ENCODE measurements at regions not wholly inside any gene's neighbourhood (a gene's known extent, or its start where the extent isn't known, plus 50 kb on each side); places are given as distances from the start of the nearest gene placed in this dataset.

- Histone ChIP-seq H3K27me3 (no peaks in the 10 kb centered on the region), H3K9me3 (no peaks in the 10 kb centered on the region), H3K27ac (no peak overlapping the region), H3K4me1 (no peaks in the 10 kb centered on the region), H3K4me3 (no peak overlapping the region), H3K36me3 (no peaks in the 10 kb centered on the region)
- no peak for ATAC-seq
- whole genome bisulfite sequencing, 2 donors (ENCODE audit: low coverage in 1 of 2) = 45 to 56% methylated on average over 1 of the region's 1 CpG
- no peak for TF ChIP-seq CTCF (IDR thresholded peaks at IDR 0.05)
- TF ChIP-seq POLR2A (IDR thresholded peaks at IDR 0.05) = no peak
- TF ChIP-seq POLR2AphosphoS5 (IDR thresholded peaks at IDR 0.05) = no peak
- no peak for TF ChIP-seq EP300 (IDR thresholded peaks at IDR 0.05)
Observed at GRCh38 chr5:52684051-52684450, 103.7 kb upstream of the ITGA1 start.

GRCh38 chr5:52685566-52685965 is 102.2 kb upstream of the ITGA1 start:
- Histone ChIP-seq H3K27me3 (no peaks in the 10 kb centered on the region), H3K4me1 (peaks cover 0 to 8% (median 0%) of the 10 kb centered on the region in 3 donors), H3K27ac (no peak overlapping the region), H3K9me3 (no peaks in the 10 kb centered on the region), H3K4me3 (no peak overlapping the region), H3K36me3 (no peaks in the 10 kb centered on the region)
- WGBS, 2 donors (ENCODE audit: low coverage in 1 of 2) = 80 to 83% methylated on average over 1 of the region's 1 CpG
- TF ChIP-seq EP300 (IDR thresholded peaks at IDR 0.05) (no peak), POLR2AphosphoS5 (IDR thresholded peaks at IDR 0.05) (no peak), CTCF (IDR thresholded peaks at IDR 0.05) (no peak), POLR2A (IDR thresholded peaks at IDR 0.05) (no peak)
- ATAC-seq = no peak

- peaks cover 0 to 12% (median 0%) of the 10 kb centered on the region in 3 donors for H3K4me1 ChIP-seq
Observed at GRCh38 chr5:52685971-52686370, 101.7 kb upstream of the ITGA1 start.

GRCh38 chr5:52690236-52690768 is 97.4 kb upstream of the ITGA1 start:
- 25 to 50% methylated on average over 1 to 2 of the region's 2 CpGs for WGBS, 2 donors (ENCODE audit: low coverage in 1 of 2)

More at GRCh38 chr5:52685971-52686370, 101.7 kb upstream of the ITGA1 start:
- H3K4me3 ChIP-seq = no peak overlapping the region
- no peaks in the 10 kb centered on the region for H3K27me3 ChIP-seq
- H3K9me3 ChIP-seq = no peaks in the 10 kb centered on the region
- ATAC-seq = no peak
- WGBS, 2 donors (ENCODE audit: low coverage in 1 of 2) = 70 to 93% methylated on average over 4 of the region's 4 CpGs
- H3K36me3 ChIP-seq = no peaks in the 10 kb centered on the region
- H3K27ac ChIP-seq = no peak overlapping the region
- no peak for TF ChIP-seq POLR2AphosphoS5 (IDR thresholded peaks at IDR 0.05)
- no peak for TF ChIP-seq EP300 (IDR thresholded peaks at IDR 0.05)

GRCh38 chr5:52692039-52692438 is 95.7 kb upstream of the ITGA1 start:
- H3K9me3 ChIP-seq = no peaks in the 10 kb centered on the region
- no peak for TF ChIP-seq POLR2A (IDR thresholded peaks at IDR 0.05)
- no peak for TF ChIP-seq POLR2AphosphoS5 (IDR thresholded peaks at IDR 0.05)
- TF ChIP-seq CTCF (IDR thresholded peaks at IDR 0.05) = no peak
- TF ChIP-seq EP300 (IDR thresholded peaks at IDR 0.05) = no peak
- no peak overlapping the region for H3K4me3 ChIP-seq
- H3K4me1 ChIP-seq = peaks cover 4 to 44% (median 9%) of the 10 kb centered on the region in 3 donors
- H3K36me3 ChIP-seq = no peaks in the 10 kb centered on the region
- ATAC-seq = no peak
- H3K27ac ChIP-seq = no peak overlapping the region
- no peaks in the 10 kb centered on the region for H3K27me3 ChIP-seq

More at GRCh38 chr5:52690236-52690768, 97.4 kb upstream of the ITGA1 start:
- Histone ChIP-seq H3K27ac (no peak overlapping the region), H3K36me3 (no peaks in the 10 kb centered on the region), H3K9me3 (no peaks in the 10 kb centered on the region), H3K4me1 (peaks cover 4 to 37% (median 4%) of the 10 kb centered on the region in 3 donors), H3K27me3 (no peaks in the 10 kb centered on the region), H3K4me3 (no peak overlapping the region)
- TF ChIP-seq POLR2AphosphoS5 (IDR thresholded peaks at IDR 0.05) (no peak), POLR2A (IDR thresholded peaks at IDR 0.05) (no peak), EP300 (IDR thresholded peaks at IDR 0.05) (no peak), CTCF (IDR thresholded peaks at IDR 0.05) (no peak)
- no peak for ATAC-seq
